Keratinocyte (primary cell): ENCODE measurements at regions not wholly inside any gene's neighbourhood (a gene's known extent, or its start where the extent isn't known, plus 50 kb on each side); places are given as distances from the start of the nearest gene placed in this dataset.

Experiments
- DNase-seq: peaks from one replicate; pipeline ENCODE4 v3.0.0-alpha.2; 2011; ENCODE audit warnings: low read depth, missing footprints, low spot score
- FAIRE-seq: peaks from 2 replicates; lab custom pipeline; 2011; peaks lifted over from hg19 to GRCh38; lab: Jason Lieb, UNC
- H2AFZ ChIP-seq: 2 replicates; pipeline ENCODE4 v1.6.0; 2012; ENCODE audit warnings: low read length, control low read depth, inconsistent platforms; ENCODE audit not compliant: control insufficient read depth
- H3K27ac ChIP-seq: 2 replicates; pipeline ENCODE4 v1.5.1; 2011; ENCODE audit warnings: low read length; ENCODE audit not compliant: control insufficient read depth, insufficient read depth
- H3K27me3 ChIP-seq: 3 replicates; pipeline ENCODE4 v1.6.0; 2011; ENCODE audit warnings: low read length; ENCODE audit not compliant: control insufficient read depth, insufficient read depth; ENCODE audit errors: extremely low read depth
- H3K36me3 ChIP-seq, 2 experiments: 2 replicates in 1 of 2; 3 replicates in 1 of 2; pipeline ENCODE4 v1.5.1; 2011; ENCODE audit warnings: low read length in 2 of 2, mild to moderate bottlenecking in 1 of 2; ENCODE audit not compliant: control insufficient read depth in 2 of 2, insufficient read depth in 2 of 2; ENCODE audit errors: extremely low read depth in 1 of 2
- H3K4me1 ChIP-seq: 3 replicates; pipeline ENCODE4 v1.5.1; 2011; ENCODE audit warnings: low read length; ENCODE audit not compliant: control insufficient read depth, insufficient read depth; ENCODE audit errors: extremely low read depth
- H3K4me2 ChIP-seq: 3 replicates; pipeline ENCODE4 v1.6.0; 2011; ENCODE audit warnings: low read depth, low read length; ENCODE audit not compliant: control insufficient read depth, insufficient read depth; ENCODE audit errors: extremely low read depth
- H3K4me3 ChIP-seq, 3 experiments: fragments of 200-600 bp in 1 of 3; sonication (generic) in 1 of 3; 2 replicates in 2 of 3; 3 replicates in 1 of 3; pipeline ENCODE4 v1.5.1; 2011 to 2016; ENCODE audit warnings: low read length in 3 of 3, mild to moderate bottlenecking in 3 of 3, control low read depth in 2 of 3, inconsistent platforms in 1 of 3, low read depth in 1 of 3, mixed read lengths in 1 of 3, mixed run types in 1 of 3, moderate library complexity in 1 of 3; ENCODE audit not compliant: control insufficient read depth in 2 of 3, insufficient read depth in 2 of 3; ENCODE audit errors: extremely low read depth in 1 of 3
- H3K79me2 ChIP-seq: 2 replicates; pipeline ENCODE4 v1.6.0; 2012; ENCODE audit warnings: low read length; ENCODE audit not compliant: control insufficient read depth, insufficient read depth
- H3K9ac ChIP-seq: 3 replicates; pipeline ENCODE4 v1.6.0; 2011; ENCODE audit warnings: low read length; ENCODE audit not compliant: control insufficient read depth, insufficient read depth; ENCODE audit errors: extremely low read depth
- H3K9me1 ChIP-seq: 3 replicates; pipeline ENCODE4 v1.6.0; 2011; ENCODE audit warnings: low read length; ENCODE audit not compliant: control insufficient read depth, insufficient read depth; ENCODE audit errors: extremely low read depth
- H3K9me3 ChIP-seq: 2 replicates; pipeline ENCODE4 v1.5.1; 2012; ENCODE audit warnings: low read depth, low read length; ENCODE audit not compliant: control insufficient read depth
- H4K20me1 ChIP-seq: 3 replicates; pipeline ENCODE4 v1.6.0; 2011; ENCODE audit warnings: low read length; ENCODE audit not compliant: control insufficient read depth, insufficient read depth; ENCODE audit errors: extremely low read depth
- CTCF ChIP-seq, 3 experiments: IDR thresholded peaks in 1 of 3; conservative IDR thresholded peaks in 1 of 3; optimal IDR thresholded peaks in 1 of 3; 2 replicates in 2 of 3; 3 replicates in 1 of 3; pipeline versions ENCODE3 to v1.5.1; 2011; ENCODE audit warnings: low read length in 3 of 3, mild to moderate bottlenecking in 3 of 3, moderate library complexity in 2 of 3, control low read depth in 1 of 3, inconsistent platforms in 1 of 3; ENCODE audit not compliant: insufficient read depth in 2 of 3; ENCODE audit errors: extremely low read depth in 1 of 3
- EZH2 ChIP-seq: IDR thresholded peaks from one replicate; pipeline ENCODE4 v1.6.1; 2012; ENCODE audit warnings: inconsistent platforms, mild to moderate bottlenecking, low read length, moderate library complexity
- dilution Hi-C: fragments of 300-500 bp; cut with MboI; formaldehyde crosslinking; loops from one replicate; pipeline ENCODE4 v1.7.0; 2020; ENCODE audit warnings: low sequenced_read_pairs; ENCODE audit not compliant: extremely low pct_ligation_motif_present

GRCh38 chr21:23067672-23068071 is 2069.5 kb downstream of the NCAM2 start:
- dilution Hi-C loops, result no loop called here
- Histone ChIP-seq H3K9ac (no peak overlapping the region), H3K4me1 (no peaks in the 10 kb centered on the region), H3K9me3 (no peaks in the 10 kb centered on the region), H4K20me1 (no peaks in the 10 kb centered on the region), H3K4me3 (no peak overlapping the region), H2AFZ (no peak overlapping the region), H3K4me2 (no peak overlapping the region), H3K36me3 (no peaks in the 10 kb centered on the region), H3K27me3 (no peaks in the 10 kb centered on the region), H3K27ac (no peak overlapping the region), H3K79me2 (no peaks in the 10 kb centered on the region), H3K9me1 (no peaks in the 10 kb centered on the region)
- TF ChIP-seq EZH2 (no peak), CTCF (optimal IDR thresholded peaks at IDR 0.05 in 1 of 3, IDR thresholded peaks at IDR 0.05 in 1 of 3, conservative IDR thresholded peaks at IDR 0.05 in 1 of 3; ENCODE audit: extremely low read depth in 1 of 3, insufficient read depth in 2 of 3, low read length in 3 of 3) (no peak)
- DNase-seq (no peak), FAIRE-seq (no peak)

GRCh38 chr21:23083242-23083641 is 2085.0 kb downstream of the NCAM2 start:
- H2AFZ ChIP-seq, result no peak overlapping the region
- no peak for DNase-seq
- no peak overlapping the region for H3K4me2 ChIP-seq
- H4K20me1 ChIP-seq, result no peaks in the 10 kb centered on the region
- no peaks in the 10 kb centered on the region for H3K27me3 ChIP-seq
- no peaks in the 10 kb centered on the region for H3K9me3 ChIP-seq
- dilution Hi-C loops, result no loop called here
- H3K4me1 ChIP-seq, result no peaks in the 10 kb centered on the region
- no peaks in the 10 kb centered on the region for H3K9me1 ChIP-seq
- H3K36me3 ChIP-seq, result no peaks in the 10 kb centered on the region
- H3K4me3 ChIP-seq, result no peak overlapping the region
- no peak overlapping the region for H3K27ac ChIP-seq
- TF ChIP-seq CTCF (optimal IDR thresholded peaks at IDR 0.05 in 1 of 3, IDR thresholded peaks at IDR 0.05 in 1 of 3, conservative IDR thresholded peaks at IDR 0.05 in 1 of 3; ENCODE audit: extremely low read depth in 1 of 3, insufficient read depth in 2 of 3, low read length in 3 of 3) (no peak), EZH2 (no peak)
- H3K9ac ChIP-seq, result no peak overlapping the region
- H3K79me2 ChIP-seq, result no peaks in the 10 kb centered on the region
- no peak for FAIRE-seq
